Trophoblast cell (in vitro differentiated cells and primary cell): ENCODE measurements at regions not wholly inside any gene's neighbourhood (a gene's known extent, or its start where the extent isn't known, plus 50 kb on each side); places are given as distances from the start of the nearest gene placed in this dataset.
A peak's percentile ranks its signal among the peaks of the same experiment; 100 is the strongest.

Source experiments
- DNase-seq, 2 donors: peaks; one replicate each; pipeline ENCODE4 v3.0.0-alpha.2; 2016
- H2AFZ ChIP-seq: 2 replicates; pipeline ENCODE4 v1.6.1; 2013; ENCODE audit warnings: low read length, moderate library complexity, mild to moderate bottlenecking; ENCODE audit not compliant: insufficient read depth, poor library complexity
- H2AK5ac ChIP-seq: 2 replicates; pipeline ENCODE4 v1.6.1; 2013; ENCODE audit warnings: mild to moderate bottlenecking, low read length
- H2BK120ac ChIP-seq: 2 replicates; pipeline ENCODE4 v1.6.1; 2013; ENCODE audit warnings: low read length, mild to moderate bottlenecking, moderate library complexity; ENCODE audit not compliant: insufficient read depth, poor library complexity
- H2BK12ac ChIP-seq: 2 replicates; pipeline ENCODE4 v1.6.1; 2013; ENCODE audit warnings: mild to moderate bottlenecking, low read length, moderate library complexity
- H2BK5ac ChIP-seq: 2 replicates; pipeline ENCODE4 v1.6.1; 2013; ENCODE audit warnings: low read length, low read depth, moderate library complexity, mild to moderate bottlenecking; ENCODE audit not compliant: poor library complexity
- H3K14ac ChIP-seq: 2 replicates; pipeline ENCODE4 v1.6.1; 2013; ENCODE audit warnings: mild to moderate bottlenecking, low read length
- H3K18ac ChIP-seq: 2 replicates; pipeline ENCODE4 v1.6.1; 2013; ENCODE audit warnings: mild to moderate bottlenecking, low read length
- H3K23ac ChIP-seq: 2 replicates; pipeline ENCODE4 v1.6.1; 2013; ENCODE audit warnings: low read length
- H3K27ac ChIP-seq: 2 replicates; pipeline ENCODE4 v1.5.1; 2013; ENCODE audit warnings: low read depth, mild to moderate bottlenecking, inconsistent platforms, low read length, moderate library complexity
- H3K27me3 ChIP-seq: 2 replicates; pipeline ENCODE4 v1.6.1; 2013; ENCODE audit warnings: inconsistent platforms, mild to moderate bottlenecking, low read length, moderate library complexity; ENCODE audit not compliant: insufficient read depth
- H3K36me3 ChIP-seq, 2 experiments: 1 replicate in 1 of 2; 2 replicates in 1 of 2; pipeline ENCODE4 v1.6.1; 2013; ENCODE audit warnings: low read length in 2 of 2, mild to moderate bottlenecking in 2 of 2, moderate library complexity in 1 of 2; ENCODE audit not compliant: insufficient read depth in 2 of 2, control insufficient read depth in 1 of 2
- H3K4ac ChIP-seq: 2 replicates; pipeline ENCODE4 v1.6.1; 2013; ENCODE audit warnings: low read depth, mild to moderate bottlenecking, low read length, moderate library complexity
- H3K4me1 ChIP-seq, 2 experiments: 1 replicate in 1 of 2; 2 replicates in 1 of 2; pipeline ENCODE4 v1.6.1; 2013; ENCODE audit warnings: low read length in 2 of 2, mild to moderate bottlenecking in 2 of 2, moderate library complexity in 1 of 2; ENCODE audit not compliant: insufficient read depth in 2 of 2, control insufficient read depth in 1 of 2
- H3K4me2 ChIP-seq: 2 replicates; pipeline ENCODE4 v1.6.1; 2013; ENCODE audit warnings: inconsistent platforms, mild to moderate bottlenecking, low read length, moderate library complexity
- H3K4me3 ChIP-seq: 2 replicates; pipeline ENCODE4 v1.5.1; 2013; ENCODE audit warnings: mild to moderate bottlenecking, low read depth, low read length, inconsistent platforms
- H3K79me1 ChIP-seq: one replicate; pipeline ENCODE4 v1.6.1; 2013; ENCODE audit warnings: low read length
- H3K79me2 ChIP-seq: 2 replicates; pipeline ENCODE4 v1.6.1; 2013; ENCODE audit warnings: low read length, mild to moderate bottlenecking; ENCODE audit not compliant: control insufficient read depth, insufficient read depth, poor library complexity
- H3K9ac ChIP-seq: 2 replicates; pipeline ENCODE4 v1.6.1; 2013; ENCODE audit warnings: mild to moderate bottlenecking, low read length
- H3K9me3 ChIP-seq: 2 replicates; pipeline ENCODE4 v1.6.1; 2013; ENCODE audit warnings: low read depth, mild to moderate bottlenecking, control low read depth, inconsistent platforms, low read length; ENCODE audit not compliant: insufficient read depth
- H4K12ac ChIP-seq: 2 replicates; pipeline ENCODE4 v1.6.1; 2013; ENCODE audit warnings: low read depth, mild to moderate bottlenecking, low read length, moderate library complexity
- H4K8ac ChIP-seq: 2 replicates; pipeline ENCODE4 v1.6.1; 2013; ENCODE audit warnings: low read depth, mild to moderate bottlenecking, low read length, moderate library complexity
- H4K91ac ChIP-seq: one replicate; pipeline ENCODE4 v1.6.1; 2013; ENCODE audit warnings: low read depth, mild to moderate bottlenecking, low read length, moderate library complexity
- WGBS: extraction: QIAGEN DNeasy Blood & Tissue Kit; methylation state at CpG from one replicate; pipeline ENCODE4 v1.1.7; 2013; ENCODE audit warnings: missing lambda C conversion rate; ENCODE audit not compliant: insufficient read length, insufficient coverage; ENCODE audit errors: extremely low coverage; 5-methylcytosine and 5-hydroxymethylcytosine counted together

DNA sequence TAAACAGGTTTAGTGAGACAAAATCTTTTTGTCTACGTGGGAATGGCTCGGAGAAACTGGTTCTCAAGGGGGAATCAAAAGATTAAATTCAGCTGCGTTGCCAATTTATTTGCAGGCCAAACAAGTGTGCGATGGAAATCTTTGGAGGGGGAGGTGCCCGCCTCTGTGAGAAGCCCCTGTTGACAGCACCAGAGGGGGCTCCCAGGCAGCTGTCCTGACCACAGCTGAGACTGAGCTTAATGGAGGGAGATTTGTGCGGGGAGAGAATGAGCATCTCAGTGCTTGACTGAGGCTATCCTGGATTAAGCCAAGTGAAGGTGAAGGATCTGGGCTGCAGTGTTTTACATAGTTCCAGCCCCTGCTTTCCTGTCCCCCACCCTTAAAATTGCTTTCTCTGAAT, 169.7 kb downstream of the ATG4C start:
- Histone ChIP-seq H3K4ac (no peak overlapping the region), H3K18ac (no peak overlapping the region), H2BK12ac (no peak overlapping the region), H3K4me1 (no peaks in the 10 kb centered on the region), H3K23ac (no peak overlapping the region), H3K4me2 (no peak overlapping the region), H2BK120ac (no peak overlapping the region), H2AFZ (no peak overlapping the region), H2BK5ac (no peak overlapping the region), H3K79me2 (no peaks in the 10 kb centered on the region), H4K12ac (no peak overlapping the region), H4K91ac (no peak overlapping the region), H3K27ac (no peak overlapping the region), H3K36me3 (no peaks in the 10 kb centered on the region), H3K9me3 (no peaks in the 10 kb centered on the region), H3K9ac (no peak overlapping the region), H2AK5ac (no peak overlapping the region), H4K8ac (no peak overlapping the region), H3K79me1 (no peaks in the 10 kb centered on the region), H3K14ac (no peak overlapping the region), H3K4me3 (no peak overlapping the region), H3K27me3 (no peaks in the 10 kb centered on the region)
- WGBS, result no CpG with 5 or more reads among the region's 6 CpGs
- DNase-seq, result no peak

DNA sequence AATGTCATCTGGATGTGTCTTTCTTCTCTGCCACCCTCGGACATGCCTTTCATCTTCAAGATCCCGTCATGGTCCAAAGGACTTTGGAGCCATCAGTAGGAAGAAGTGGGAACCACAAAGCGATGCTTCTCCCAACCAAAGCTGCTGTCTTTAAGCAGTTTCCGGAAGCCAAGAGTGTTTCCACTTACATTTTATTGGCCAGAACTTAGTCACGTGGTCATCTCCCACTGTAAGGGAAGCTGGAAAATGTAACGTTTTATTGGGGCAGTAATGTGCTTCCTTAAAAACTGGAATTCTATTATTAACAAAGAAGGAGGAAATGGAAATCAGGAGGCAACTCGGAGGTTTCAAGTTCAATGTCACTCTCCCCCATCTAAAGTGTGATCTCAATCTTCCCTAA, 170.8 kb downstream of the ATG4C start:
- Histone ChIP-seq H3K36me3 (no peaks in the 10 kb centered on the region), H2AFZ (no peak overlapping the region), H3K4me3 (no peak overlapping the region), H3K79me2 (no peaks in the 10 kb centered on the region), H2BK5ac (no peak overlapping the region), H2AK5ac (no peak overlapping the region), H3K18ac (no peak overlapping the region), H4K8ac (no peak overlapping the region), H2BK120ac (no peak overlapping the region), H3K4me2 (no peak overlapping the region), H4K12ac (no peak overlapping the region), H2BK12ac (no peak overlapping the region), H4K91ac (no peak overlapping the region), H3K9me3 (no peaks in the 10 kb centered on the region), H3K14ac (no peak overlapping the region), H3K79me1 (no peaks in the 10 kb centered on the region), H3K23ac (no peak overlapping the region), H3K27me3 (no peaks in the 10 kb centered on the region), H3K27ac (no peak overlapping the region), H3K4ac (no peak overlapping the region), H3K9ac (no peak overlapping the region), H3K4me1 (no peaks in the 10 kb centered on the region)
- WGBS, result no CpG with 5 or more reads among the region's 7 CpGs
- DNase-seq, result no peak

DNA sequence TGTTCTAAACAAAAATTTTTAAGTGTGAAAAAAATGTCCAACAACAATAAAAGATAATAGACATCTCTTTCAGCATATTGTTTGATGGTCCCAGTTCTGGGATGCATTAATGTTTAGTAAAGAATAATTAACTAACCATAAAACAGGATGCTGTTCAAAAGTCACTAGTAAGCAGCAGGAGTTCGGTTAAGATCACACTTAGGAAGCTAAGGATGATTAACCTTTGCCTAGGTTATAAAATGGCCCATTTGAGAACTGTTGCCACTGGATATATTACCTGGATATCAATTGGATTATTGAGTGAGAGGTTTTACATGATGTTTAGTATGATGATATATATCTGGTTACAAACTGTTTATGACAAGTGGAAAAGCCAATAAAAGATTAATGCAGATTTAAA, 171.7 kb downstream of the ATG4C start:
- no peak overlapping the region for H4K91ac ChIP-seq
- no peak overlapping the region for H3K4me2 ChIP-seq
- H3K36me3 ChIP-seq, result no peaks in the 10 kb centered on the region
- DNase-seq, result no peak
- no peaks in the 10 kb centered on the region for H3K4me1 ChIP-seq
- H2AFZ ChIP-seq, result no peak overlapping the region
- H3K9me3 ChIP-seq, result no peaks in the 10 kb centered on the region
- H2BK120ac ChIP-seq, result no peak overlapping the region
- no peak overlapping the region for H4K8ac ChIP-seq
- no peak overlapping the region for H2BK5ac ChIP-seq
- H3K14ac ChIP-seq, result no peak overlapping the region
- WGBS, result no CpG with 5 or more reads among the region's 1 CpG
- no peak overlapping the region for H2BK12ac ChIP-seq
- no peak overlapping the region for H3K9ac ChIP-seq
- no peak overlapping the region for H4K12ac ChIP-seq
- H3K79me1 ChIP-seq, result no peaks in the 10 kb centered on the region
- H3K27me3 ChIP-seq, result no peaks in the 10 kb centered on the region
- H3K18ac ChIP-seq, result no peak overlapping the region
- H3K4me3 ChIP-seq, result no peak overlapping the region
- no peaks in the 10 kb centered on the region for H3K79me2 ChIP-seq
- H2AK5ac ChIP-seq, result no peak overlapping the region
- H3K23ac ChIP-seq, result no peak overlapping the region
- no peak overlapping the region for H3K27ac ChIP-seq
- no peak overlapping the region for H3K4ac ChIP-seq

DNA sequence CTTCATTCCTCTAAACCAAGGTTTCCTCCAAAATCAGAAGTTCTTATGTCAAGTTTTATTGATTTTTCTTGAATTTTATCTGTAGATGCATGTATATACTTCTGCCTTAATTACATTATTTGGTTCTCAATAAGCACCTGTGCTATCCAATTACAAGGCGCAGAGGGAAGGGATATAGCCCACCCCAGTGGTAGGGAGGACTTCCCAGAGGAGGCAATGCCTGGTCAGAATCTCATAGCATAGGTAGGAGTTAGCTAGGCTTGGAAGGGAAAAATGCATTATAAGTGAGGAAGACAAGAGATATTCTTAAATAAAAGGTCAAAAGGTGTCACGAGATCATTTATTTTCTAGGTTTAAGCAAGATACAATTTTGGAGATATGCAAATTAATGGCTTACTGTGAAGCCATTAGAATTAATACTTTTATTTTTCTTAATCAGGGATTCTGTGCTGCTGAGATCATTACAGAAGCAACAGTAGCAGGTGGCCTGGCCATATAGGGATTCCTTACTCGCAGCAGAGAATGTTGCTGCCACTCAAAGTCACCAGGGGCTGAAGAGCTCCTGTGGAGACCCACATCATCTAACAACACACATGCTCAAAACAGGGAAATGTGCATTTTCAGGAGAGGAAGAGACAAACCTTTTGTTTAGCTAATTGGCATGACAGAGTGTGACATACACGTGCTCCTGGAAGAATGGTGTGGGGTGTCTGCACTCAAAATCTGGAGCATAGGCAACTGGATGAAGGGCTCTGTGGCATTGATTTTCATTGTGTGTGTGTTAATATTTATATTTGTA, 178.3 kb downstream of the ATG4C start:
- Histone ChIP-seq H3K4ac (no peak overlapping the region), H3K9ac (no peak overlapping the region), H3K36me3 (no peaks in the 10 kb centered on the region), H4K12ac (no peak overlapping the region), H3K27ac (no peak overlapping the region), H2BK12ac (no peak overlapping the region), H2BK5ac (no peak overlapping the region), H3K18ac (no peak overlapping the region), H3K79me2 (no peaks in the 10 kb centered on the region), H2AK5ac (no peak overlapping the region), H3K4me2 (no peak overlapping the region), H2AFZ (no peak overlapping the region), H3K79me1 (no peaks in the 10 kb centered on the region), H3K4me1 (no peaks in the 10 kb centered on the region), H4K91ac (no peak overlapping the region), H3K9me3 (no peaks in the 10 kb centered on the region), H3K14ac (no peak overlapping the region), H4K8ac (no peak overlapping the region), H2BK120ac (no peak overlapping the region), H3K27me3 (no peaks in the 10 kb centered on the region), H3K23ac (peak overlapping the region; percentile 94), H3K4me3 (no peak overlapping the region)
- no peak for DNase-seq
- WGBS, result no CpG with 5 or more reads among the region's 4 CpGs
